ENCODE measurements at regions not wholly inside any gene's neighbourhood (a gene's known extent, or its start where the extent isn't known, plus 50 kb on each side); places are given as distances from the start of the nearest gene placed in this dataset.

- no peak for TF ChIP-seq USF2 (IDR thresholded peaks at IDR 0.05; ENCODE audit: low read length)
- TF ChIP-seq TEAD4 (IDR thresholded peaks at IDR 0.05; ENCODE audit: low read depth, low read length): no peak
Measured at GRCh38 chr9:129414377-129414992, 206.4 kb downstream of the C9orf50 start.
